HepG2 (cell line): ENCODE measurements at regions not wholly inside any gene's neighbourhood (a gene's known extent, or its start where the extent isn't known, plus 50 kb on each side); places are given as distances from the start of the nearest gene placed in this dataset.

Source experiments
- ATAC-seq: fragments of 200-7000 bp; cut with Tn5 transposase; 3 replicates; pipeline ENCODE4 v1.9.1; 2020; ENCODE audit warnings: mild to moderate bottlenecking, moderate library complexity
- BruUV-seq: library from RNA; stranded (reverse); fragments of 400-500 nt; replicated peaks from 2 replicates; lab custom pipeline; 2021; lab: Mats Ljungman, UMichigan
- CTCF ChIA-PET: fragments of 300-600 bp; formaldehyde crosslinking; extraction: SDS; loops from one replicate; lab custom pipeline; 2021; ENCODE audit warnings: low total read pairs, inconsistent platforms, low intra/inter-chr PET ratio; lab: Yijun Ruan, JAX
- POLR2A ChIA-PET: fragments of 350-600 bp; sonication (Branson Sonifier 250); formaldehyde crosslinking; loops from one replicate; lab custom pipeline; 2020; ENCODE audit warnings: antibody characterized with exemption, inconsistent platforms; lab: Yijun Ruan, JAX
- DNase-seq: peaks from one replicate; pipeline ENCODE4 v3.0.0-alpha.2; 2015; ENCODE audit warnings: low spot score
- FAIRE-seq: peaks from 3 replicates; lab custom pipeline; 2011; peaks lifted over from hg19 to GRCh38; lab: Jason Lieb, UNC
- H2AFZ ChIP-seq: one replicate; pipeline ENCODE4 v1.6.1; 2011; ENCODE audit warnings: low read length, inconsistent platforms
- H3K27ac ChIP-seq: fragments of 300-600 bp; 3 replicates; pipeline ENCODE4 v1.8.0; 2011; ENCODE audit warnings: mixed run types, mild to moderate bottlenecking, mixed read lengths, low read length, inconsistent platforms; ENCODE audit not compliant: insufficient read depth; ENCODE audit errors: extremely low read length
- H3K27me3 ChIP-seq, 2 experiments: fragments of 200-600 bp in 1 of 2; 2 replicates in 1 of 2; 3 replicates in 1 of 2; pipeline versions ENCODE4 v1.6.0 to v1.8.0; 2011; ENCODE audit warnings: low read length in 2 of 2, mild to moderate bottlenecking in 2 of 2, moderate library complexity in 2 of 2, inconsistent platforms in 1 of 2; ENCODE audit not compliant: insufficient read depth in 2 of 2, control insufficient read depth in 1 of 2
- H3K36me3 ChIP-seq, 2 experiments: fragments of 200-600 bp in 1 of 2; replicated peaks in 1 of 2; 2 replicates in 1 of 2; 3 replicates in 1 of 2; pipeline versions ENCODE4 v1.5.1 to v1.8.0; 2011; ENCODE audit warnings: low read length in 2 of 2, inconsistent platforms in 1 of 2; ENCODE audit not compliant: insufficient read depth in 2 of 2, control insufficient read depth in 1 of 2
- H3K4me1 ChIP-seq: 2 replicates; pipeline ENCODE4 v1.5.1; 2012; ENCODE audit warnings: low read length, inconsistent platforms; ENCODE audit not compliant: insufficient read depth
- H3K4me2 ChIP-seq: 2 replicates; pipeline ENCODE4 v1.6.0; 2011; ENCODE audit warnings: low read depth, low read length, inconsistent platforms
- H3K4me3 ChIP-seq, 3 experiments: fragments of 200-600 bp in 1 of 3; sonication (generic), shearing (Covaris generic) in 1 of 3; replicated peaks in 1 of 3; 2 replicates each; pipeline ENCODE4 v1.5.1; 2011 to 2016; ENCODE audit warnings: low read length in 3 of 3, inconsistent platforms in 2 of 3, low read depth in 2 of 3, mild to moderate bottlenecking in 2 of 3, control low read depth in 1 of 3, mixed read lengths in 1 of 3; ENCODE audit not compliant: insufficient read depth in 1 of 3
- H3K79me2 ChIP-seq: one replicate; pipeline ENCODE4 v1.6.1; 2011; ENCODE audit warnings: low read length, inconsistent platforms; ENCODE audit not compliant: insufficient read depth
- H3K9ac ChIP-seq: 2 replicates; pipeline ENCODE4 v1.6.0; 2011; ENCODE audit warnings: mild to moderate bottlenecking, low read depth, low read length, inconsistent platforms; ENCODE audit not compliant: insufficient read depth
- H3K9me3 ChIP-seq: 2 replicates; pipeline ENCODE4 v1.5.1; 2012; ENCODE audit warnings: mild to moderate bottlenecking, low read length
- H4K20me1 ChIP-seq: 2 replicates; pipeline ENCODE4 v1.6.0; 2011; ENCODE audit warnings: inconsistent platforms, mild to moderate bottlenecking, low read length, moderate library complexity; ENCODE audit not compliant: insufficient read depth
- AFF4 ChIP-seq: sonication (generic); formaldehyde crosslinking; IDR thresholded peaks from 2 replicates; pipeline ENCODE4 v1.4.0; 2020; ENCODE audit warnings: missing genetic modification reagents
- DPF2 ChIP-seq: sonication (generic); formaldehyde crosslinking; IDR thresholded peaks from 2 replicates; pipeline ENCODE4 v1.4.0; 2020; ENCODE audit warnings: mild to moderate bottlenecking, low read depth, missing genetic modification reagents, borderline replicate concordance
- HMG20B ChIP-seq: conservative IDR thresholded peaks from 2 replicates; pipeline ENCODE4 v1.6.1; 2016; ENCODE audit warnings: missing genetic modification reagents, missing compliant biosample characterization
- LCORL ChIP-seq, 2 experiments: fragments of 450-650 bp in 1 of 2; sonication (generic) in 1 of 2; formaldehyde crosslinking in 1 of 2; IDR thresholded peaks; 2 replicates each; pipeline versions ENCODE4 v1.5.0 to v1.6.1; 2017 to 2020; ENCODE audit warnings: antibody characterized with exemption in 1 of 2, missing genetic modification reagents in 1 of 2
- MEIS2 ChIP-seq: sonication (generic); formaldehyde crosslinking; IDR thresholded peaks from 2 replicates; pipeline ENCODE4 v1.9.0; 2021; ENCODE audit warnings: mild to moderate bottlenecking, missing genetic modification reagents
- MLX ChIP-seq: IDR thresholded peaks from 2 replicates; pipeline ENCODE4 v1.6.1; 2016
- MTERF4 ChIP-seq: sonication (generic); formaldehyde crosslinking; IDR thresholded peaks from 2 replicates; pipeline ENCODE4 v1.8.0; 2023; ENCODE audit warnings: mild to moderate bottlenecking, missing genetic modification reagents
- PBX3 ChIP-seq: sonication (generic); formaldehyde crosslinking; IDR thresholded peaks from 2 replicates; pipeline ENCODE4 v1.8.1; 2023; ENCODE audit warnings: missing genetic modification reagents, inconsistent platforms, borderline replicate concordance
- RORA ChIP-seq: sonication (generic); formaldehyde crosslinking; IDR thresholded peaks from 2 replicates; pipeline ENCODE4 v1.5.0; 2020; ENCODE audit warnings: mild to moderate bottlenecking, missing genetic modification reagents, moderate library complexity
- TRAFD1 ChIP-seq: sonication (generic); formaldehyde crosslinking; IDR thresholded peaks from 2 replicates; pipeline ENCODE4 v1.5.1; 2020; ENCODE audit warnings: missing genetic modification reagents, mild to moderate bottlenecking, borderline replicate concordance
- TRIM24 ChIP-seq: sonication (generic); formaldehyde crosslinking; IDR thresholded peaks from 2 replicates; pipeline ENCODE4 v1.8.0; 2022; ENCODE audit warnings: mild to moderate bottlenecking, missing genetic modification reagents
- ZBTB14 ChIP-seq: sonication (generic); formaldehyde crosslinking; IDR thresholded peaks from 2 replicates; pipeline ENCODE4 v1.4.0; 2020; ENCODE audit warnings: missing genetic modification reagents
- ZNF235 ChIP-seq: sonication (generic); formaldehyde crosslinking; IDR thresholded peaks from 2 replicates; pipeline ENCODE4 v1.8.1; 2023; ENCODE audit warnings: mild to moderate bottlenecking, missing genetic modification reagents, borderline replicate concordance
- ZNF264 ChIP-seq: sonication (generic); formaldehyde crosslinking; IDR thresholded peaks from 2 replicates; pipeline ENCODE4 v1.4.0; 2020; ENCODE audit warnings: missing genetic modification reagents
- ZNF547 ChIP-seq: sonication (generic); formaldehyde crosslinking; IDR thresholded peaks from 2 replicates; pipeline ENCODE4 v1.5.1; 2020; ENCODE audit warnings: mild to moderate bottlenecking, missing genetic modification reagents
- WGBS: methylation state at CpG from one replicate; pipeline ENCODE4 v1.1.6; 2017; ENCODE audit warnings: low lambda C conversion rate; 5-methylcytosine and 5-hydroxymethylcytosine counted together
- in situ Hi-C: cut with HindIII; loops from 2 replicates; pipeline ENCODE4 v1.10.0; 2017; ENCODE audit warnings: low pct_unique_long_range_greater_than_20kb; ENCODE audit not compliant: extremely low pct_ligation_motif_present
- intact Hi-C: fragments of 100-400 bp; cut with micrococcal nuclease; formaldehyde crosslinking; loops from one replicate; pipeline ENCODE4 v1.10.0; 2022; ENCODE audit not compliant: unreplicated experiment

GRCh38 chr10:55470840-55471239, 669.8 kb upstream of the PCDH15 start:
- 0% methylated on average over 1 of the region's 1 CpG for WGBS

More at GRCh38 chr10:55470840-55471239, 669.8 kb upstream of the PCDH15 start:
- POLR2A ChIA-PET, result no interaction called here
- TF ChIP-seq TRAFD1 (CRISPR knock-in tag), result no peak
- no peak for TF ChIP-seq MTERF4
- no peak for TF ChIP-seq LCORL (IDR thresholded peaks at IDR 0.05)
- no peak for TF ChIP-seq LCORL (CRISPR knock-in tag; IDR thresholded peaks at IDR 0.05)
- no peak for TF ChIP-seq AFF4
- no peak for TF ChIP-seq DPF2 (CRISPR knock-in tag)
- TF ChIP-seq HMG20B (CRISPR knock-in tag), result no peak
- no peak for TF ChIP-seq MEIS2 (CRISPR knock-in tag)
- TF ChIP-seq RORA (CRISPR knock-in tag), result no peak
- TF ChIP-seq ZNF235, result no peak
- no peak for TF ChIP-seq ZBTB14 (CRISPR knock-in tag)
- TF ChIP-seq PBX3, result no peak
- no peak for TF ChIP-seq TRIM24 (CRISPR knock-in tag)
- TF ChIP-seq ZNF547 (CRISPR knock-in tag), result no peak
- no peak for TF ChIP-seq ZNF264 (CRISPR knock-in tag)
- no peak for TF ChIP-seq MLX
- Histone ChIP-seq H3K4me3 (no peak overlapping the region), H3K36me3 (no peaks in the 10 kb centered on the region), H3K9me3 (no peaks in the 10 kb centered on the region), H3K4me2 (no peak overlapping the region), H3K27ac (no peak overlapping the region), H3K27me3 (no peaks in the 10 kb centered on the region), H3K9ac (no peak overlapping the region), H4K20me1 (no peaks in the 10 kb centered on the region), H3K79me2 (no peaks in the 10 kb centered on the region), H2AFZ (no peak overlapping the region), H3K4me1 (no peaks in the 10 kb centered on the region)
- FAIRE-seq (no peak), ATAC-seq (no peak), DNase-seq (no peak)
- CTCF ChIA-PET, result no interaction called here
- in situ Hi-C loops (no loop called here), intact Hi-C loops (no loop called here)
- no TSS peak for BruUV-seq
